Erythroblast (primary cell): ENCODE measurements at regions not wholly inside any gene's neighbourhood (a gene's known extent, or its start where the extent isn't known, plus 50 kb on each side); places are given as distances from the start of the nearest gene placed in this dataset.

Experiments
- DNase-seq, 2 experiments: peaks; one replicate each; lab custom pipeline; 2025; lab: John Stamatoyannopoulos, UW
- GATA1 ChIP-seq: IDR thresholded peaks from 2 replicates; pipeline ENCODE4 v1.6.1; 2011; ENCODE audit warnings: low read depth, mild to moderate bottlenecking, control low read depth, low read length, moderate library complexity
- POLR2A ChIP-seq: IDR thresholded peaks from 2 replicates; pipeline ENCODE4 v1.6.1; 2011; ENCODE audit warnings: mild to moderate bottlenecking, low read length

GRCh38 chr9:13942695-13943094 is 371.2 kb downstream of the NFIB start:
- no peak for DNase-seq
- no peak for TF ChIP-seq POLR2A
- no peak for TF ChIP-seq GATA1

GRCh38 chr9:13942201-13942600 is 371.7 kb downstream of the NFIB start:
- DNase-seq, result no peak
- no peak for TF ChIP-seq GATA1
- no peak for TF ChIP-seq POLR2A

DNA sequence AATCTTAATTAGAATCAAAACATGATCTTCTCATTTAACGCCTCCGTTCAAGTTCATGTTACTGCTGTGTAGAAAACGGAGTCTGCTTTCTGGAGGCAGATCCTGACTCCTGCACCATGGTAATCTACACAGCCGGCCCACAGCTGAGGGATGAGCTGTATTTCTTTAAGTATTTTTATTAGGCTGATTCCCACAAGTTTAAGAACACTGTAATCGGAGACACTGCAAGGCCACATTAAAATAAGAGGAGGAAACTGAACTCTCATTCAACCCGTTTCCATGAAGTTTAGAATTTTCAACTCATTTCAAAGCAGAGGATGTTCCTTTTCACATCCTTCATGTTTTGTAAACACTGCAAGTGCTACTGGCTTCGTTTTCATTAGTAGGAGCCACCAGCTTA is 372.2 kb downstream of the NFIB start:
- no peak for DNase-seq
- TF ChIP-seq GATA1 (no peak), POLR2A (no peak)

- TF ChIP-seq GATA1 (no peak), POLR2A (no peak)
- DNase-seq, result no peak
Measured at GRCh38 chr9:13939701-13940490, 374.0 kb downstream of the NFIB start.

DNA sequence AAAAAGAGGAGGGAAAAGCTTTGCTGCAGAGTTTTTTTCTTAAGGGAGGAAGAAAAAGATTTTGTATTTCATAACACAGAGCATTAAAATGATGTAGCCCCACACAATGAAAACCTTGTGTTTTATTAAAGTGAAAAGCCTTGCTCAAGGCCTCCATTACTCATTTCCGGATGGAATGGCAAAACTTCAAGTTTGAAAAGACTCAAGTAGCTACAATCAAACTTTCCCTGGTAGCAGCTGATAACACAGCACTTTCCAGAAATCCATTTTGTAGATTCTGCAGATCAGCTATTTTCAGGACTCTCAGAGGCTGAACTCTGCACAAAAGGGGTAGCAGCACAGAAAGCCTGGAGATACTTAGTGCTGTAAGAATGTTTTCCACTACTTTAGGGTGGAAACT is 374.8 kb downstream of the NFIB start:
- TF ChIP-seq POLR2A, result no peak
- no peak for TF ChIP-seq GATA1
- no peak for DNase-seq

DNA sequence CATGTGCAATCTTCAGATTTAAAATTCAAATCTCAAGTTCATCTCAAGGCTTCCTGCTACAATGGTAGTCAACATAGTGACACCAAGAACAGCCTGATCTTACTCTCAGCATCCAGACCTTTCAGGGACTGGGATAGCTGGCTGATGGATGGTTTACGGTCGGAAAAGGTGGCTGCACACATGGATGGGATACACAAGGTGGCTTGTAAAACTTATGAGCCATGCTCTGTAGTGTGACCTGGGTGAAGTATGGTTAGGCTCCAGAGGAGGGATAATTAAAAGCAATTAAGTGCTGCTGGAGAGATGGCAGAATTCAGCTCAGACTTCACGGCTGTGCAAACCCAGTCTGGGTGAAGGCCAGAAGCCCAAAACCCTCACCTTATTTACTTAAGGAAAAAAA is 379.5 kb downstream of the NFIB start:
- no peak for DNase-seq
- TF ChIP-seq POLR2A (no peak), GATA1 (no peak)

DNA sequence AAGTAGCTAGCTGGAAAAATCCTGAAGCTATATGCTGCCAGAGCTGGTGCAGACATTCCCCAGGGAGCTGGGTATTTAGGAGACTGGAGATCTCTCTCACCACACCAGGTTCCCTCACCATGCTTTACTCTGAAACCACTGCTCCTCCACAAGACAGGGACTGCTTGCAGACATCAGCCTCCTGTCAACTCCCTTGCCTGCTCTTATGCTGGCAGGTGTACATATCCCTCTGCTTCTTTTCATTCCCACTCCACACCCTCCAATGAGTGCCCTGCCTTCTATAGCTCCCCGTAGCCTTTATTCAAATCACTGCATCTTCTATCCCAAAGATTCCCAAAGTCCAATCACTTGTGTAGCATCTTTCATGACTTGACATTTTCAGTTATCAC is 380.7 kb downstream of the NFIB start:
- no peak for DNase-seq
- TF ChIP-seq POLR2A (no peak), GATA1 (no peak)

GRCh38 chr9:13932528-13933267 is 381.2 kb downstream of the NFIB start:
- TF ChIP-seq GATA1 (no peak), POLR2A (no peak)
- DNase-seq, result no peak

- TF ChIP-seq POLR2A (no peak), GATA1 (no peak)
Measured at GRCh38 chr9:13929013-13929412, 384.9 kb downstream of the NFIB start.

DNA sequence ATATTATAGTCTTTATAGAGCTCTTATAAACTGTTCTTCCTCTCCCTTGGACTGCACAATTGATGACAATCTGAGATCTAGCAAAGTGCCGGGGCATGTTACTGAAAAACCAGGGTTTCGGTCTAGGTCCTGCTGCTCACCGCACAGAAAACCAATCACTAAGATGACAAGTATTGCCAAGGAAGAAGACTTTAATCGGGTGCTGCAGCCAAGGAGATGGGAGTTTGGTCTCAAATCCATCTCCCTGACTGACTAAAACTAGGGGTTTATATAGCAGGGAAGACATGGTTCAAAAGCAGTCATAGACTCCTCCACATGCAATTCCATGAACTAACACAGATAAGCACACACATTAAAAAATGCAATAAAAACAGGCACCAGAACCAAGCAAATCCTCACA is 390.6 kb downstream of the NFIB start:
- TF ChIP-seq GATA1 (no peak), POLR2A (no peak)
- no peak for DNase-seq

More at GRCh38 chr9:13929013-13929412, 384.9 kb downstream of the NFIB start:
- no peak for DNase-seq

DNA sequence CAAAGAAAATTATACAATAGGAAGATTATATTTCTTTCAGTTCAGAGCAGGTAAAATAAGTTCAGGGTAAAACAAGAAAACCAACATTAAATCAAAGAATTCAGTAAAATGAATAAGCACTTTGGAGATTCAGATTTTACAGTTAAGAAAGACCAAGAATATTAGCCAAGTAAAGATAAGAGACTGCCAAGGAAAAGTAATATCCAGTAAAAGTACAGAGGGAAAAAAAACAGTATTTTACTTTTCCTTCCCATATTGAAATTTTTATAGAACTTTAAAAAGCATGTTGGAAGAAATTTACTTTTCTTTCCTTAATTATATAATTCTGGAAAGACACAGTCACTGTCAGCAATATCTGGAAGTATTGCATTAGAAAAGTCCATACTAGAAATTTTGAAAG is 393.4 kb downstream of the NFIB start:
- TF ChIP-seq GATA1 (no peak), POLR2A (no peak)
- no peak for DNase-seq

DNA sequence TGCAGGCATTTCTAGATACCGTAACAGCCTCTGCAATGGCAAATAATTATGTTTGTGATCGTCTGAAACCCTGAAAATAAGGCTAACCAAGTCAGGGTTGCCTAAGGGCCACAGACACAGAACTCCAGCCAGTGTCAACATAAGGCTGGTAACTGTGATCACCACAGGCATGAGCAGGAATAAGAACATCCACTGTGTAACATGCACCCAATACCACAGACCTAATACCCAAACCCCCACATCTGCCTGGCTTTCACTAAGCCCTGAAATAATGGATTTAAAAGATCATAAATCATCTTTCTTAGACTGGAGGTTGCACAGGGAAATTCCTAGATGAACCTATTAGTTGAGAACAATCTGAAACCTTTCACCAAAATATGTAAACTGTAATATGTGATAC is 394.5 kb downstream of the NFIB start:
- TF ChIP-seq GATA1, result no peak
- no peak for TF ChIP-seq POLR2A
- DNase-seq, result no peak

DNA sequence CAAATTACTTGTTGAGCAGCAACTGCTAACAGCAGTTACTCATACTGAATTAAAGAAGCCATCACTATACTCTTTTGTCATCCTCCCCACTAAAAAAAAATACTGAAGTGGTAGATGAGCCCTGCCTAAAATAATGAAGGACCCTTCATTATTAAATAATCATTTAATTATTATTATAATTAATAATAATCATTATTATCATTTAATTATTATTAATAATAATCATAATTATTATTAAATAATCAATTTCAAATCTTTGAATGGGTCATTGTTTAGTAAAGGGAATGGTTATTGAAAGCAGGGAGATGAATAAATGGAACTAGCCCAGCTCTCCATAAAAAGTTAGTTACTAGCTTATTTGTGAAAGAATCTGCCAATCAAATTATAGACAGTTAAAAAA is 396.4 kb downstream of the NFIB start:
- TF ChIP-seq GATA1, result no peak
- no peak for TF ChIP-seq POLR2A
- DNase-seq, result no peak

GRCh38 chr9:13915591-13916301 is 398.2 kb downstream of the NFIB start:
- TF ChIP-seq GATA1 (no peak), POLR2A (no peak)
- DNase-seq, result no peak
